GM20431 (cell line): ENCODE measurements at regions not wholly inside any gene's neighbourhood (a gene's known extent, or its start where the extent isn't known, plus 50 kb on each side); places are given as distances from the start of the nearest gene placed in this dataset.
"Not testable (repeated sequence)": the region's sequence is repeated elsewhere in the genome, so short reads cannot be mapped to it uniquely, and the experiment has no call there.

Source experiments
- in situ Hi-C: fragments of 300-500 bp; cut with MseI, MboI; formaldehyde crosslinking; loops from one replicate; pipeline ENCODE4 v1.15.0; 2020; ENCODE audit warnings: low sequenced_read_pairs; ENCODE audit not compliant: unreplicated experiment

DNA sequence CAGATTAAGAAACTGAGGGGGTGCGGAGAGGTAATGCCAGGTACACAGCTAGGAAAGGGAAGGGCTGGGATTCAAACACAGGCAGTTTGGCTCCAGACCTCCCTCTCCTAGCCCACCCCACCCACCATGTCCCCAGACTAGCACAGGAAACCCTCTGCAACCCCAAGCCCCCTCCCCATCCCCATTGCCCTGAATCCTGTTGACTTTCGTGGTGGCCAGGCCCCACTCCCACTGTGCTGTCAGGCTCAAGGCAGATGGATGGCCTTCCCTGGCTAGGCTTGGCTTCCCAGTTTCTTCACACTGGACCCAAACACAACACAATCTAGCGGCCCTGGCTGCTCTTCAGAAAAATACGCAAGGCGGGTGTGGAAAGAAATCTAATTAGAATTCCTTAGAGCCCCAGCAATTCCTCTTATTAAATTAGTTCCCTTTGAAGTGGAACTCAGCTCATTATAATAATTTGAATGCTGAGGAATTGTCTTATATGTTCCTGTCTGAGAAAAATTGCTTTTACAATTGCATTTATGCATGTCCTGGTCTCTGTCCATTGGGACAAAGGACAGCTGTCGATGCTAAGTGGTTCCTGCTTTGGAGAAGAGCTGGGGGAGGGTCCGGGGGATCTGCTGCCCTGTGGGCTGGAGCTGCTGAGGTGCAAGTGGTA lies 97.4 kb downstream of the SYF2 start:
- in situ Hi-C loops, result no loop called here

DNA sequence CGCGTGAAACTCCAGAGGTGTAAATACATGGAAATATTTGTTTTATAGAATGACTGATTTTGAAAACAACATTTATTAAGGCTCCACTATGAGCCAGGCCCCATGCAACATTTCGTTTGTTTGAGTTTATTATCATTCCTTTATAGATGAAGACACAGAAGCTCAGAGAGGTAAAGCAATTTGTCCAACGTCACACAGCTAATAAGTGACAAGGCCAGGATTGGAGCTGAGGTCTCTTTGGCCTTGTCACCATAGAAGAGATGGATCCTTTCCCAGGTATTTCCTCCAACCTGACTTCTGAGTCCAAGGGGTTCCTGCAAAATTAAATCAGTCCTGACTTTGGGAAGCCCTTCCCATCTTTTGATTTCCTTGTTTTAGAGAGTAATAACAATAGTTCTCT lies 98.0 kb downstream of the SYF2 start:
- in situ Hi-C loops, result no loop called here

DNA sequence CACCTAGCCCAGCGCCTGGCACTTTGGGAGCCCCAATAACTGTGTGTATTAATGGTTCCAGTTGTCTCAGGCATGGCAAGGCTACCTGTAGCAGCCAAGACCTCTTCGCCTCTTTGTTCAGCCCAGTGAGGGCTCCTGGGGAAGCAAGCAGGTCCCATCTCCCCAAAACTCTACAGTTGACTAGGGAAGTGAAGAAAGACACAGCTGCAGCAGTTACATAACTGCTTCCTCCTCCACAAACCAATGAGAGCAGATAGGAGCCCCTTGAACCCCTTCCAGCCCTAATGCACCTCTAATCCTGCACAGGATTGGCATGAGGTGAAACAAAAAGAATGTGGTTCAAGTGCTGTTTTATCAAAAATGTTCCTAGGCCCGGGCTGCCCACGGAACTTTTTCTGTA lies 100.5 kb downstream of the SYF2 start:
- in situ Hi-C loops, result no loop called here

DNA sequence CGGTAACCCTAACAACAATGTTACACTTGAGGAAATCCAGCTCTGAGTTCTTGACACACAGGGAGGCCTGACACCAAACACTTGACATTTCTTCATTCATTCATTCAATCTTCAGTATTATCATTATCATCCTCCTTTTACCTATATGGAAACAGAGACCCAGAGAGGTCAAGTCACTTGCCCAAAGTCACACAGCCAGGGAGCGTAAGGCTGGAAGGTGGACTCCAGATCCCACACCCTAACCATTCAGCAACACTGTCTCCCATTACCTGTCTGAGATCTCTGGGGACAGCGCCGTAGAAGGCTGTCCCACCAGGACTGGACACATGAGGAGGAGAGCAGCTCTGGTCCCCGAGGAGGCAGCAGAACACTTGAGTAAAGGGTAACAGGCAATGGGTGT lies 101.4 kb downstream of the SYF2 start:
- in situ Hi-C loops, result no loop called here

DNA sequence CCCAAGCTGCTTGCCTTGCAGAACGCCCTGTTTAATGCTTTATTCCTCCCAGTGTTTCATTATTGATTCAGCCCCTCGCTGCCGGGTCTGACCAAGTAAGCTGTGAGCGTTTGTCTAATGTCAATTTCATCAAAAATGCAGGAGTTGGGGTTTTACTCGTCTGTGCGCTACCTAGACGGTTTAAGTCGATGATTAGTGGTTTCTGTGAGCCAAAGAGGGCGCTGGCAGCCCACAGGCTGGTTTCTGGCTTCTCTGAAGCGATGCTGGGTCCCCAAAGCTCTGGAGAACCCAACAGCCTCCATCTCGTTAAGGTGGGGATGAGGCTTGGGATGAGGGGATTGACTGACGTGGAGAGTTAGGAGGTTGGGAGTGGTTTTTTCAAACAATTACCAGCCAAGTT lies 102.9 kb downstream of the SYF2 start:
- in situ Hi-C loops, result no loop called here

DNA sequence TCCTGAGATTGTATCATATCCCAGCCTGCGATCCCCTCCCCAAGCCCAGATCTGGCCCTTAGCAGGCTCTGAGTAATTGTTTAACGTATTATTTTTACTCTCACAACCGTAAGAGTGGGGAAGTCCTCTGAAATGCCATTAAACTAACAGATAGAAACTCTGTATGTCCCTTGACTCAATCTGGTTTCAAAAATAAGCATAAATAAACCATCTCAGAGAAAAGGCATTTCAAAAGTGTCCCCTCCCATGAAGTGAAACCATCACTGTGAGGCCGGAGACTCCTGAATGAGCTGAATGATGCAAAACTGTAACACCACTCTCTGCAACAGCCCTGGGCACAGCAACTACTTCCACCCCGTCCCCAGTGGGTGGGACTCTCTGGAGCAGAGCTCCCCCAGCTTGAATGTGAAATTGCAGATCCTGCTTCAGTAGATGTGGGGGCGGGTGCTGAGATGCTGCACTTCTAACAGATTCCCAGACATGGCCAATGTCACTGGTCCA lies 104.1 kb downstream of the SYF2 start:
- in situ Hi-C loops, result no loop called here

DNA sequence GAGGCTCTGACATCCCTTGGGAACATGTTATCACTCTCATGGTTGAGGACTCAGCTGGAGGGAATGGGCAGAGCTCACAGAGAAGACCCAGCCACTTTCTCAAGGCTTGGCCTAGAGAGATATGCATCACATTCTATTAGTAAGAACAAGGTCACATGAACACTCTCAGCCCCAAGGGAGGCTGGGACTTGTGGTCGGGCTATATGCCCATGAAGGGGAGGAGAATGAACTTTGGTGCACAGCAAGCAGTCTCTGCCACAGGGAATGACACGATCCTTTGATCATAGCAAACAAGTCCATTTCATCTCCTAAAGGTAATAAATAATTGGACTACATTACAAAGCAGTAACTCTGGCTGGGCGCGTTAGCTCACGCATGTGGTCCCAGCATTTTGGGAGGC lies 105.7 kb downstream of the SYF2 start:
- in situ Hi-C loops, result no loop called here

DNA sequence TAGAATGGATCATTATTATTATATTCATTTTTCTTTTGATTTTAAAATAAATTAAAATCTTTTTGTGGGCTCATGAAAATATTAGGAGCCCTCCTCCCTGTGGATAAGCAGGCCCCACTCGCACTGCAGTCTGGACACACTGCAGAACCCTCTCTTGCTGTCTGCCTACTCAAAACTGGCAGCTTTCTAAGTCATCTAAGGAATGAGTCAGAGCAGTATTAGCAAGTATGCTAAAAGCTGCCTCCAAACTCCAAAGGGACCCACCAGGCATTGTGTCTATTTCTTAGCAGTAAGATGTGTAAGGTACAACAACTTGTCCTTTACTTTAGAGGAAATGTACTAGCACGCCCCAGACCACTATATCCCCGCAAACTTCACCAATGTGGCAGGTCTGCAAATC lies 108.8 kb downstream of the SYF2 start:
- in situ Hi-C loops, result no loop called here

DNA sequence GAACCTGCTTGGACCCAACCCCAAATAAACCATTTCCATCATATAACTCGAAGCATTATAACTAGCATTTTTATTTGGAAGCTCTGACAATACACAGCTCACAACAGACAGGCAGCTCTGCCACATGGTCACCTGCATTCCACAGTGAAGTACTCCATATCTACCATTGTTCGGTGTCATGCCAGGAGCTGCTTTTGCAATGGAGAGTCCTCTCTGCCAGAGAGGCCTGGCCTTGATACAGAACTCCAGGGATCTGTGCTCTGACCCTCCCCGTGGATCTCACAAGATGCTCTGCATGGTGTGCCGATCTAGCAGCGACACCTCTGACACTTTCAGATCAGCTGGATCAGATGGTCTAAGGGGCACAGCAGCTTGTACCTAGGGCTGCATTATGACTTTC lies 109.6 kb downstream of the SYF2 start:
- in situ Hi-C loops, result no loop called here

DNA sequence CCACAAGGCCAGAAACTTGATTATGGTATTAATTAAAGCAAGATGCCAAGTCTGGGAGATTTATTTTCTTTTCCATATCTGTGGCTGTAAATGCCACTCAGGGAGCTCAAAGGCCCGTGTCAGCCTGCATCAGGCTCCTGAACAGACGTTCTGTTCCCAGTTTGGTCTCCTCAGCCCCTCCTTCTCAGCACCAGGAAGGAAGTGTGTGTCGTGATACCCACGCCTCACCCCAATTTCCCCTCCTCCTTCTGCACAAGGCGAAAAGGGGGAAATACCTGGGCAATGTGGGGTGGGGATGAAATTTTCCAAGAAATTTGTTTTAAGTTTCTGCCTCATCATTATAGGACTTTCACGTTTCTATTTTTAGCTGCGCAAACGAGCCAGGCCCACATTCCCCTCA lies 112.0 kb downstream of the SYF2 start:
- in situ Hi-C loops, result no loop called here

DNA sequence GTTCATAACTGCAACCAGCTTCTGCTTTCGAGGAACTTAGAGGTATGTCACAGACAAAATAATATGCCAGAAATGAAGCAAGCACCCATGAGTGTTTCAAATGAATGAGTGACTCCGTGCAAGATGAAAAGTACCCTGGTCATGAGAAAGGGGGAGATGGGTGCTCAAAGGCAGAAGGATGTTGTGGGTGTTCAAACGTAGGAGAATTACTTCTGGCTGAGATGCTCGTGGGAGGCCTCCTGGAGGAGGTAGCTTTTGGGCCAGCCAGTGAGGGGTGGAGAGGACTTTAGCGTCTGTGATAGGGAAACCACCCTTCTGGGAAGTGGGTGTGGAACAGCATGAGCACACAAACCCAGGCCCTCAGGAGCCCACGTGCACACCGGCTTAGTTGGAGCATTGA lies 113.8 kb downstream of the SYF2 start:
- in situ Hi-C loops, result no loop called here

DNA sequence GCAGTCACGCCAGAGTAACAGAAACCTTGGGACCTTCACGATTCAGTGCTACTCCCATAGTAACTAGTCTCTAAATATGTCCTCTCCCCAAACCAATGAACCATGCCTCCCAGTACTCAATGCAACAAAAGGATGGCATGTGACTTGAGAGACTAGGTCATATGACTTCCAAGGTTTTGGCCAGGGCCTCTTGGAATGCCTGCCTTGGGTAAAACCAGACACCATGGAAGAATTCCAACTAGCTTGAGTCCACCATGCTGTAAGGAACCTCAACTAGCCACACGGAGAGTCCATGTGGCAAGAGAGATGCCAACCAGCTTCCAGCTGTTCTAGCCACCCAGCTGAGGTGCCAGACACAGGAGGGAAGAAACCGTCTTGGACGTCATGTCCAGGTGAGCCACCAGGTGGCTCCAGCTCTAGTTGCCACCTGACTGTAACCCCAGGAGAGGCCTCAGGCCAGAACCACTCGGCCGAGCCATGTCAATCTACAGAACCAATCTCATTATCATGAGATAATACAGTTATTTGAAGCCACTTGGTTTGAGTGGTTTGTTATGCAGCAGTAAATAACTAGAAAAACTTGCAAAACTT lies 115.0 kb downstream of the SYF2 start:
- in situ Hi-C loops, result no loop called here

DNA sequence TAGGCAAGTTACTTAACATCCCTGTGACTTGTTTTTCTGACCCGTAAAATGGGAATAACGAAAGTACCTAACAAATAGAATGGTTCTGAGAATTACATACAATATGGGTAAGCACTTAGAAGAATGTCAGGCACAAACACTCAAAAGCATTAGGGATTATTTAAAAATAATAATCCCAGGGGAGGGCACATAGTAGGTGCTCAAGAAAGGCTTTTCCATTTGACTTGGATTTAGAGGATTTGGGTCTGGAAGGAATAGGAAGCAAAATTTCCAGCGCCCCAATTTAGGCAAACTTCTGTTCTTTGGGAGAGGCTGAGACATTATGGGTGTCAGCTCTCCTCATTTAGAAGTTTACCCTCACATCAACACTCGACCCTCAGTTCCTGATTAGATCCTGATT lies 115.5 kb downstream of the SYF2 start:
- in situ Hi-C loops, result no loop called here

DNA sequence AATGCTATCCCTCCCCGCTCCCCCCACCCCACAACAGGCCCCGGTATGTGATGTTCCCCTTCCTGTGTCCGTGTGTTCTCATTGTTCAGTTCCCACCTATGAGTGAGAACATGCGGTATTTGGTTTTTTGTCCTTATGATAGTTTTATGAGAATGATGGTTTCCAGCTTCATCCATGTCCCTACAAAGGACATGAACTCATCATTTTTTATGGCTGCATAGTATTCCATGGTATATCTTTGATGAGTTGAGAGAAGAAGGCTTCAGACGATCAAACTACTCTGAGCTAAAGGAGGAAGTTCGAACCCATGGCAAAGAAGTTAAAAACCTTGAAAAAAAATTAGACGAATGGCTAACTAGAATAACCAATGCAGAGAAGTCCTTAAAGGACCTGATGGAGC lies 116.2 kb downstream of the SYF2 start:
- in situ Hi-C loops, result not testable (repeated sequence)

DNA sequence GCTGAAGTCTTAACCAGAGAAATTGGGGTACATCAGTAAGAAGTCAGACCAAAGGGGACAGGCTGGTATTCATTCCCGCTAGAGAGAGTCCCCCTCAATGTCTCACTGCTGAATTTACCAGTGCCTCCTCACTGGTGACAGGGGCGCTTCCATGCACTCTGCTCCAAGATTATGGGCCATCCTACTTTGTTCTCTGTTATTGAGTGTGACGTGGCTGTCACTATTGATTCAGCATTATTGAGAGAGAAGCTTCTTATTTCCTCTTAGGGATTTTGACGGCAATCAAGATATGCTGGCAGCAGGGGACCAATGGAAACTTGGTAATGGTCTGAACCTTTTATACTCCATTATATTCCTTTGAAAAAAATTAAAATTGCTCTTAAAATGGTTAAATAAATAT lies 118.6 kb downstream of the SYF2 start:
- in situ Hi-C loops, result no loop called here

DNA sequence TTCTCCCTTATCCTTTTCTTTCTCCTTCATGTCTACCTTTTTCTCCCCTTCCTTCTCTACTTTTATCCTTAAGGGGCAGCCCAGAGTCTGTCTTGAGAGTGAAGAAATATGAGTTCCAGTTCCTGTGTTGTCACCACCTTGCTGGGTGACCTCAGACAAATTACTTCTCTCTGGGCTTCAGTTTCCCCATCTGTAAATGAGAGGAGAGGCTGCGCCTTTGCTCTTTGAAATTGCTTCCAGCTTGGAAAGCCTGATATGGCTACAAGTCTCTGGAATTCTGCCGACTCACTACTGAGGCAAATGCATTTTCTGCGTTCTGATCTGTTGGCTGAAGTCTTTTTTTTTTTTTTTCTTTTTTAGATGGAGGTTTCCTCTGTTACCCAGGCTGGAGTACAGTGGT lies 119.2 kb downstream of the SYF2 start:
- in situ Hi-C loops, result no loop called here

DNA sequence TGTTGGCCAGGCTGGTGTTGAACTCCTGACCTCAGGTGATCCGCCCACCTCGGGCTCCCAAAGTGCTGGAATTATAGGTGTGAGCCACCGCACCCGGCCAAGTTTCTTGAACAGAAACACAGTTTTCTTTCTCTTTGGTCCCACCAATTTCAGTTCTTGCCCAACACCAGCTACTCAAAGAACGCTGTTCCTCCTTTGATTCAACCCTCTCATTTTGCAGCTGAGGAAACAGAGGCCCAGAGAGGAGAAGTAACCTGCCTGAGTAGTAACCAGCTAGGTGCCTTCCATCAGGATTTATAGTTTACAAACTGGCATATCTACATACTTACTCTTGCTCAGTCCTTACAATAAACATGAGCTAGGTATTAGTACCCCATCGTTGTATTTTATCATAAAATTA lies 119.9 kb downstream of the SYF2 start:
- in situ Hi-C loops, result no loop called here

DNA sequence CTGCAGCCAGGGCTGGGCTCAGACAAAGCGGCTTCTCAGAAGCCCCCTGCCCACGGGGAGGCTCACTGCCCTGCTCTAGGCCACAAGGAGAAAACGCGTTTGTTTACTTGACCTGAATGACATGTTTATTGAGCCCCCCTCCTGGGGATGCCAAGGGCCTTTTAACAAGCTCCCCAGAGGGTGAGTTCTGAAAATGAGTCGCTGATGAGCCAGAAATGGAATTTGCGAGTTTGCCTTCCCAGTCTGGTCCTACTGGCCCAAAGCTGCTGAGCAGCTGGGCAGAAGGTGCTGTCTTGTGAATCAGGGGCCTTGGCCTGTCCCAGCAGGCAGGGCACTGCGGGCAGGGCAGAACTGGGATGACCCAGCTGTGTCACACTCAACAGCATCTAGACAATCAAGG lies 120.6 kb downstream of the SYF2 start:
- in situ Hi-C loops, result no loop called here

DNA sequence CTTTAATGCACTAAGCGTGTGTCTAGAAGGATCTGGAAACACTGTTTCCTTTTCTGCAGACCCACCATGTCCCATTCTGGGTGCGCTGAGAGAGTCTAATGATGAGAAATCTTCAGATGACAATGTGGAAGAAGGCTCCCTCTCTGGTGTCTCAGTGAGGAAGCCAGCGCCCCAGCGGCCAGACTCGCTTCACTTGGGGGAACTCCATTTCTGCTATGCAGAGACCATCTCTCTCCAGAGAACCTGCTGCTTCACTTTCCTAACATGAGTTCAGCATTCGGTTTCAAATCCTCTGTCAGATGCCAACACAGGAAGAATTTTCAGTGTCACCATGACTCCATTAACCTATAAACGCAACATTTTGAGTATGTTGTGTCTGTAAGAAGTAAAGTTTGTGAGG lies 121.8 kb downstream of the SYF2 start:
- in situ Hi-C loops, result no loop called here

DNA sequence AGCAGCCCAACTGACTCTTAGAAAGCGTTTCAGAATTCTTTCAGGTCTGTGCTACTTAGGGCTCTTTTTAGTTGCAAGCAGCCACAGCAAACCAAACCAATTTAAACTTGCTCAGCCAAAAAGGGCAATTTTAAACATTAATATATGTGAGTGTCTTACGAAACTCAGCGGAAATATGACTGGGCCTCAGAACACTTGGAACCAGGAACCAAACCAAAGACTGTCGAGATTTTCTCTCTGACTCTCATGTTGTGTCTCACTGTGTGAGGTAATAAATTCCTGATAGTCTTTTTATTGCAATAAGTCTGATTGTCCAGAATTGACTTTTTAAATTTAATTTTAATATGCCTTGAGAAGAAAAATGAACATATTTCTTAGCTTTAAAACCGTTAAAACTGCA lies 122.3 kb downstream of the SYF2 start:
- in situ Hi-C loops, result no loop called here

DNA sequence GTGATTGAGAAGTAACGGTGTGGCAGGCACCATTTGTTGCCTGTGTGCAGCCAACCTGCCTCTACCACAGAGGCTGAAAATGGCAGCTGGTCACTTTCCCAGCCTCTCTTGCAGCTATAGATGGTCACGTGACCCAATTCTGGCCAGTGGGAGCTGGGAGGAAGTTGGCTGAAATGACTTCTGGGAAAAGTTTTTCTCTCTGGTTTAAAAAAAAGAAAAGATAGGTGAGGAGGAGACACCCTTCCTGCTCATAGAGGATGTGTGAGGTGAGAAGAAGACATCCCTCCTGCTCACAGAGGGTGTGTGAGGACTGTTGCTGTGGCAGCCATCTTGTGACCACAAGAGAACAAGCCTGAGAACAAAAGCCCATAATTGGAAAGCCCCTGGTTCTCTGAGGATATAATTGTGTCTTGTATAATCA lies 122.8 kb downstream of the SYF2 start:
- in situ Hi-C loops, result no loop called here

DNA sequence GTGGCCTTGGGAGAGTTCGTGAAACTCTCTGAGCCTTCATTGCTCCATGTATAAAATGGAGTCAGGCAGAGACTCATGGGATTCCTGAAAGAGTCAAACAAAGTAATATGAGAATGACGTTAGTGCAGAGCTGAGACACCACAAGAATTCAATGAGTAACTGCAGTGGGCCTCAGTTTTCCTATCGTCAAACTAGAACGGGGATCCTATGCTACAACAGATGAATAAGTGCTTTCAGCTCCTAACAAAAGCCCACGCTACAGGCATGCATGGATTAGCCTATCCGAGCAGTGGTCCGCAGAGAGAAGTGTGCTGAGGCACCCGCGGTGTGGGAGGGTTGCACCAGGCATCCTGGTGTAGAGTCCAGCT lies 124.7 kb downstream of the SYF2 start:
- in situ Hi-C loops, result no loop called here
